ENCODE measurements at regions not wholly inside any gene's neighbourhood (a gene's known extent, or its start where the extent isn't known, plus 50 kb on each side); places are given as distances from the start of the nearest gene placed in this dataset.

- Mint-ChIP-seq H3K4me3 (ENCODE audit: unreplicated experiment) (no peak overlapping the region), H3K4me1 (ENCODE audit: unreplicated experiment) (peaks cover 17% of the 10 kb centered on the region), H3K27ac (ENCODE audit: unreplicated experiment) (no peak overlapping the region), H3K36me3 (ENCODE audit: unreplicated experiment) (no peaks in the 10 kb centered on the region), H3K27me3 (ENCODE audit: unreplicated experiment) (no peaks in the 10 kb centered on the region), H3K9me3 (ENCODE audit: unreplicated experiment) (no peaks in the 10 kb centered on the region)
- TF ChIP-seq CTCF (IDR thresholded peaks at IDR 0.05): no peak
- DNase-seq (ENCODE audit: extremely low spot score, unreplicated experiment): no peak
Observed at GRCh38 chr3:159627229-159627628, 361.4 kb upstream of the IL12A start.

GRCh38 chr3:159627634-159628033 lies 361.0 kb upstream of the IL12A start:
- Mint-ChIP-seq H3K4me3 (ENCODE audit: unreplicated experiment) (no peak overlapping the region), H3K27ac (ENCODE audit: unreplicated experiment) (no peak overlapping the region), H3K9me3 (ENCODE audit: unreplicated experiment) (no peaks in the 10 kb centered on the region), H3K27me3 (ENCODE audit: unreplicated experiment) (no peaks in the 10 kb centered on the region), H3K4me1 (ENCODE audit: unreplicated experiment) (peaks cover 20% of the 10 kb centered on the region), H3K36me3 (ENCODE audit: unreplicated experiment) (no peaks in the 10 kb centered on the region)
- no peak for TF ChIP-seq CTCF (IDR thresholded peaks at IDR 0.05)
- no peak for DNase-seq (ENCODE audit: extremely low spot score, unreplicated experiment)

GRCh38 chr3:159629329-159630084 lies 359.1 kb upstream of the IL12A start:
- H3K9me3 Mint-ChIP-seq (ENCODE audit: unreplicated experiment): no peaks in the 10 kb centered on the region
- H3K4me1 Mint-ChIP-seq (ENCODE audit: unreplicated experiment): peaks cover 39% of the 10 kb centered on the region
- H3K4me3 Mint-ChIP-seq (ENCODE audit: unreplicated experiment): no peak overlapping the region
- no peak for DNase-seq (ENCODE audit: extremely low spot score, unreplicated experiment)
- H3K36me3 Mint-ChIP-seq (ENCODE audit: unreplicated experiment): no peaks in the 10 kb centered on the region
- no peak for TF ChIP-seq CTCF (IDR thresholded peaks at IDR 0.05)
- H3K27ac Mint-ChIP-seq (ENCODE audit: unreplicated experiment): no peak overlapping the region
- H3K27me3 Mint-ChIP-seq (ENCODE audit: unreplicated experiment): no peaks in the 10 kb centered on the region

GRCh38 chr3:159631226-159631625 lies 357.4 kb upstream of the IL12A start:
- no peak for TF ChIP-seq CTCF (IDR thresholded peaks at IDR 0.05)
- DNase-seq (ENCODE audit: extremely low spot score, unreplicated experiment): no peak
- H3K36me3 Mint-ChIP-seq (ENCODE audit: unreplicated experiment): no peaks in the 10 kb centered on the region
- H3K27me3 Mint-ChIP-seq (ENCODE audit: unreplicated experiment): no peaks in the 10 kb centered on the region
- no peak overlapping the region for H3K4me3 Mint-ChIP-seq (ENCODE audit: unreplicated experiment)
- no peaks in the 10 kb centered on the region for H3K9me3 Mint-ChIP-seq (ENCODE audit: unreplicated experiment)
- no peak overlapping the region for H3K27ac Mint-ChIP-seq (ENCODE audit: unreplicated experiment)
- H3K4me1 Mint-ChIP-seq (ENCODE audit: unreplicated experiment): peaks cover 50% of the 10 kb centered on the region

GRCh38 chr3:159632128-159632527 lies 356.5 kb upstream of the IL12A start:
- Mint-ChIP-seq H3K4me1 (ENCODE audit: unreplicated experiment) (peaks cover 51% of the 10 kb centered on the region), H3K4me3 (ENCODE audit: unreplicated experiment) (no peak overlapping the region), H3K9me3 (ENCODE audit: unreplicated experiment) (no peaks in the 10 kb centered on the region), H3K27me3 (ENCODE audit: unreplicated experiment) (no peaks in the 10 kb centered on the region), H3K36me3 (ENCODE audit: unreplicated experiment) (no peaks in the 10 kb centered on the region), H3K27ac (ENCODE audit: unreplicated experiment) (no peak overlapping the region)
- DNase-seq (ENCODE audit: extremely low spot score, unreplicated experiment): no peak
- TF ChIP-seq CTCF (IDR thresholded peaks at IDR 0.05): no peak
